ENCODE measurements at regions not wholly inside any gene's neighbourhood (a gene's known extent, or its start where the extent isn't known, plus 50 kb on each side); places are given as distances from the start of the nearest gene placed in this dataset.

DNA sequence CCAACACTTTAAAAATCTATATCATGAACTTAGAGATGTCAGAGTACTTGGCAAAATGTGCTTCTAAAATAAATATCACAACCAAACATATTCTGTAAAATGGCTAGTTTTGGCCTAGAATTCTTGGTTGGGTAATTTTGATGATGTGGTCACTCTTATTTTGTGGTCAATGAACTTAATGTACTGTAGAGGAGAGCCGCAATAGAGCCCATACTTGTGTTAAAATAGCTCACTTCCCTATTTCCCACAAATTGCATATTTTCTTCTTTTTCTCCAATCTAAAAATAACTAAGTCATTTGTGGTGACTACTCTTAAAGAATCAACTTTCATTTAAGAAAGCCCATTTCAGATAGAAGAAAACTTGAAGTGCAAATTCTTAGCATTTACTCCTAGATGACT is 619.4 kb downstream of the CCER1 start:
- intact Hi-C loops (cut with DNase I): no loop called here
- 56 to 69% methylated on average over 1 of the region's 1 CpG for WGBS, 2 donors
- H3K4me1 ChIP-seq: no peaks in the 10 kb centered on the region

DNA sequence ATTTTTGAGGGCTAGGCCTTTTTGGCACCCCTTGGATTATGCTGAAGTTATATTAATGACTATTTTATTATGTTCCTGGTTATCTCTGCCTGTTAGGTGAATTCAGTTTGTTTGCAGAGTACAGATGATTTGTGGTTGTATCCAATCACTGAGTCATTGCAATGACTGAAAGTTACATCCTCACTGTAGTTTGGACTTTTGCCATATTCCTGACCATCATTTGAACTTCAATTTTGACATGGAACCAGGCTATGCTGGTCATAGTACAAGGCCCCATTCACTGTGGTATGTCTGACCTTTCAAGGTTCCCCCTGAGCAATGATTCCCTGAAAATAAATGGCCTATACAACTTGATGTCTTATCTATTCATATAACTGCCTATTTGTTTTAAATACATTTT is 621.0 kb downstream of the CCER1 start:
- no peaks in the 10 kb centered on the region for H3K9me3 ChIP-seq
- H3K4me1 ChIP-seq: no peaks in the 10 kb centered on the region
- H3K27me3 ChIP-seq: no peaks in the 10 kb centered on the region
- TF ChIP-seq, protein P1, sequence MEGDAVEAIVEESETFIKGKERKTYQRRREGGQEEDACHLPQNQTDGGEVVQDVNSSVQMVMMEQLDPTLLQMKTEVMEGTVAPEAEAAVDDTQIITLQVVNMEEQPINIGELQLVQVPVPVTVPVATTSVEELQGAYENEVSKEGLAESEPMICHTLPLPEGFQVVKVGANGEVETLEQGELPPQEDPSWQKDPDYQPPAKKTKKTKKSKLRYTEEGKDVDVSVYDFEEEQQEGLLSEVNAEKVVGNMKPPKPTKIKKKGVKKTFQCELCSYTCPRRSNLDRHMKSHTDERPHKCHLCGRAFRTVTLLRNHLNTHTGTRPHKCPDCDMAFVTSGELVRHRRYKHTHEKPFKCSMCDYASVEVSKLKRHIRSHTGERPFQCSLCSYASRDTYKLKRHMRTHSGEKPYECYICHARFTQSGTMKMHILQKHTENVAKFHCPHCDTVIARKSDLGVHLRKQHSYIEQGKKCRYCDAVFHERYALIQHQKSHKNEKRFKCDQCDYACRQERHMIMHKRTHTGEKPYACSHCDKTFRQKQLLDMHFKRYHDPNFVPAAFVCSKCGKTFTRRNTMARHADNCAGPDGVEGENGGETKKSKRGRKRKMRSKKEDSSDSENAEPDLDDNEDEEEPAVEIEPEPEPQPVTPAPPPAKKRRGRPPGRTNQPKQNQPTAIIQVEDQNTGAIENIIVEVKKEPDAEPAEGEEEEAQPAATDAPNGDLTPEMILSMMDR (IDR thresholded peaks at IDR 0.05): no peak
- TF ChIP-seq POLR2A (IDR thresholded peaks at IDR 0.05): no peak
- no peak overlapping the region for H3K27ac ChIP-seq
- intact Hi-C loops (cut with DNase I): no loop called here
- H3K36me3 ChIP-seq: no peaks in the 10 kb centered on the region
- DNase-seq: no peak
- H3K4me3 ChIP-seq: no peak overlapping the region

More for the DNA sequence above, 619.4 kb downstream of the CCER1 start:
- no peaks in the 10 kb centered on the region for H3K9me3 ChIP-seq
- H3K4me3 ChIP-seq: no peak overlapping the region
- no peaks in the 10 kb centered on the region for H3K27me3 ChIP-seq
- no peaks in the 10 kb centered on the region for H3K36me3 ChIP-seq
- TF ChIP-seq, protein P1 (IDR thresholded peaks at IDR 0.05): no peak
- TF ChIP-seq POLR2A (IDR thresholded peaks at IDR 0.05): no peak
- H3K27ac ChIP-seq: no peak overlapping the region
- no peak for DNase-seq

DNA sequence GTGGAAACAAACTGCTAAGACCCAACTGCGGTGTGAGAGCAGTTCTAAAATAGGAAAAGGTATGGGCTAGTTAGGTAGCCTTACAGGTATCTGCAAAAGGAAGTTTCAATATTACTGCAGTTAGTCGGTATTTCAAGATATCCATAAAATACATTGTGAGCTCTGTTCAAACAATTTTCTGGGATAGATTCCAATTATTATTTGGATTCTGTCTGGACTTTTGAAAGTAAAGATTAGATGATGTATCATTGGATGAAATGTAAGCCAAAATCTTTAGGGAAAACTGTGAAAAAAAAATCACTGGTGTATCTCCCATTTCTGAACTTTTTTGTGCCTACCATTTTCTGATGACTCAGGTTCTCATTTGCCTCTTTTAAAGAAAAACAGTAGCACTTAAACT is 621.6 kb downstream of the CCER1 start:
- TF ChIP-seq POLR2A (IDR thresholded peaks at IDR 0.05): no peak
- TF ChIP-seq, protein P1 (IDR thresholded peaks at IDR 0.05): no peak
- Histone ChIP-seq H3K4me1 (no peaks in the 10 kb centered on the region), H3K36me3 (no peaks in the 10 kb centered on the region), H3K9me3 (no peaks in the 10 kb centered on the region), H3K27me3 (no peaks in the 10 kb centered on the region), H3K4me3 (no peak overlapping the region), H3K27ac (no peak overlapping the region)
- intact Hi-C loops (cut with DNase I): no loop called here
- 37 to 43% methylated on average over 2 of the region's 2 CpGs for WGBS, 2 donors
- no peak for DNase-seq

DNA sequence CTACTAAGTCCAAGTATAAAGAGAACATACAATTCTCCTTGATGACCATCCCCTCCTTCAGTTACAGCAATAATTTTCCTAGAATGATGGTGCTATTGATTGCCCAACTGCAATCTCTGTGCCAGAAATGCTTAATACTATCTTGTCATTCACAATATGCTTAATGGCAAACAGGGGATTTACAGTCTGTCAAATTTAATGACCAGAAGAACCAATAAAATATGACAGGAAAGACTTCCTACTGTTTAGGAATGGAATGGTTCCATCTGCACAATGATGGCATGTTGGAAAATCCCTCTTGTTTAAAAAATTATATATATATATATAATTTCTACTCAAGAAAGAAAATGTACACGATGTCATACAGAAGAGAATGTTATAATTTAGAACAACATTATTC is 623.2 kb downstream of the CCER1 start:
- intact Hi-C loops (cut with DNase I): no loop called here
- Histone ChIP-seq H3K27ac (no peak overlapping the region), H3K4me1 (no peaks in the 10 kb centered on the region), H3K4me3 (no peak overlapping the region), H3K9me3 (no peaks in the 10 kb centered on the region), H3K27me3 (no peaks in the 10 kb centered on the region), H3K36me3 (no peaks in the 10 kb centered on the region)
- DNase-seq: no peak
- TF ChIP-seq POLR2A (IDR thresholded peaks at IDR 0.05): no peak
- TF ChIP-seq, protein P1 (IDR thresholded peaks at IDR 0.05): no peak
- WGBS, 2 donors: 84 to 90% methylated on average over 1 of the region's 1 CpG

GRCh38 chr12:90331262-90331661 is 622.6 kb upstream of the ATP2B1 start:
- Histone ChIP-seq H3K4me1 (no peaks in the 10 kb centered on the region), H3K9me3 (no peaks in the 10 kb centered on the region), H3K36me3 (no peaks in the 10 kb centered on the region), H3K27ac (no peak overlapping the region), H3K4me3 (no peak overlapping the region), H3K27me3 (no peaks in the 10 kb centered on the region)
- intact Hi-C loops (cut with DNase I): no loop called here
- TF ChIP-seq, protein P1 (IDR thresholded peaks at IDR 0.05): no peak
- no peak for TF ChIP-seq POLR2A (IDR thresholded peaks at IDR 0.05)
- no peak for DNase-seq
- WGBS, 2 donors: 88 to 94% methylated on average over 3 of the region's 3 CpGs
